Endothelial cell (in vitro differentiated cells): ENCODE measurements at regions not wholly inside any gene's neighbourhood (a gene's known extent, or its start where the extent isn't known, plus 50 kb on each side); places are given as distances from the start of the nearest gene placed in this dataset.

Source experiments
- DNase-seq: peaks from one replicate; pipeline ENCODE4 v3.0.0; 2021; ENCODE audit warnings: low spot score
- H3K27ac Mint-ChIP-seq: one replicate; pipeline ENCODE4 v1.8.0; 2021; ENCODE audit warnings: mixed read lengths, inconsistent platforms; ENCODE audit not compliant: unreplicated experiment
- H3K27me3 Mint-ChIP-seq: one replicate; pipeline ENCODE4 v1.8.0; 2021; ENCODE audit warnings: mild to moderate bottlenecking, moderate library complexity, mixed read lengths, inconsistent platforms; ENCODE audit not compliant: unreplicated experiment
- H3K36me3 Mint-ChIP-seq: one replicate; pipeline ENCODE4 v1.8.0; 2021; ENCODE audit warnings: mild to moderate bottlenecking, low read depth, mixed read lengths, inconsistent platforms; ENCODE audit not compliant: unreplicated experiment
- H3K4me1 Mint-ChIP-seq: one replicate; pipeline ENCODE4 v1.8.0; 2021; ENCODE audit warnings: mild to moderate bottlenecking, mixed read lengths, inconsistent platforms; ENCODE audit not compliant: unreplicated experiment
- H3K4me3 Mint-ChIP-seq: one replicate; pipeline ENCODE4 v1.8.0; 2021; ENCODE audit warnings: mild to moderate bottlenecking, mixed read lengths, inconsistent platforms; ENCODE audit not compliant: unreplicated experiment
- H3K9me3 Mint-ChIP-seq: one replicate; pipeline ENCODE4 v1.8.0; 2021; ENCODE audit warnings: mixed read lengths, inconsistent platforms; ENCODE audit not compliant: unreplicated experiment
- CTCF ChIP-seq: fragments of 200-600 bp; sonication (generic); IDR thresholded peaks from one replicate; pipeline ENCODE4 v1.5.0; 2021; ENCODE audit warnings: antibody characterized with exemption; ENCODE audit not compliant: unreplicated experiment

- Mint-ChIP-seq H3K27ac (no peak overlapping the region), H3K4me1 (no peaks in the 10 kb centered on the region), H3K4me3 (no peak overlapping the region), H3K36me3 (no peaks in the 10 kb centered on the region), H3K27me3 (no peaks in the 10 kb centered on the region), H3K9me3 (no peaks in the 10 kb centered on the region)
- no peak for TF ChIP-seq CTCF
- DNase-seq: no peak
Measured at GRCh38 chr2:147491506-147491905, 353.3 kb upstream of the ACVR2A start.

GRCh38 chr2:147490401-147491261, 354.2 kb upstream of the ACVR2A start:
- Mint-ChIP-seq H3K27ac (no peak overlapping the region), H3K4me3 (no peak overlapping the region), H3K36me3 (no peaks in the 10 kb centered on the region), H3K27me3 (no peaks in the 10 kb centered on the region), H3K9me3 (no peaks in the 10 kb centered on the region), H3K4me1 (no peaks in the 10 kb centered on the region)
- TF ChIP-seq CTCF: no peak
- DNase-seq: no peak

GRCh38 chr2:147488472-147488871, 356.4 kb upstream of the ACVR2A start:
- DNase-seq: no peak
- Mint-ChIP-seq H3K36me3 (no peaks in the 10 kb centered on the region), H3K27ac (no peak overlapping the region), H3K4me1 (peaks cover 9% of the 10 kb centered on the region), H3K9me3 (no peaks in the 10 kb centered on the region), H3K27me3 (no peaks in the 10 kb centered on the region), H3K4me3 (no peak overlapping the region)
- no peak for TF ChIP-seq CTCF

GRCh38 chr2:147487978-147488289, 356.9 kb upstream of the ACVR2A start:
- Mint-ChIP-seq H3K4me1 (peaks cover 9% of the 10 kb centered on the region), H3K27me3 (no peaks in the 10 kb centered on the region), H3K4me3 (no peak overlapping the region), H3K9me3 (no peaks in the 10 kb centered on the region), H3K36me3 (no peaks in the 10 kb centered on the region), H3K27ac (no peak overlapping the region)
- TF ChIP-seq CTCF: no peak
- no peak for DNase-seq

- no peaks in the 10 kb centered on the region for H3K36me3 Mint-ChIP-seq
- H3K9me3 Mint-ChIP-seq: no peaks in the 10 kb centered on the region
- H3K4me1 Mint-ChIP-seq: peaks cover 9% of the 10 kb centered on the region
- no peak for DNase-seq
- H3K27ac Mint-ChIP-seq: no peak overlapping the region
- no peak overlapping the region for H3K4me3 Mint-ChIP-seq
- no peak for TF ChIP-seq CTCF
- no peaks in the 10 kb centered on the region for H3K27me3 Mint-ChIP-seq
Measured at GRCh38 chr2:147487286-147487977, 357.4 kb upstream of the ACVR2A start.
